ENCODE measurements at regions not wholly inside any gene's neighbourhood (a gene's known extent, or its start where the extent isn't known, plus 50 kb on each side); places are given as distances from the start of the nearest gene placed in this dataset.
"Not testable (repeated sequence)": the region's sequence is repeated elsewhere in the genome, so short reads cannot be mapped to it uniquely, and the experiment has no call there.

GRCh38 chr2:132068407-132068806 is 93.3 kb downstream of the ANKRD30BL start:
- ATAC-seq; H3K9me3 Mint-ChIP-seq; CTCF ChIA-PET; H3K27ac Mint-ChIP-seq; H3K27me3 Mint-ChIP-seq; intact Hi-C loops (cut with micrococcal nuclease); DNase-seq; H3K36me3 Mint-ChIP-seq (ENCODE audit: low read depth); POLR2A ChIA-PET; H3K4me1 Mint-ChIP-seq (ENCODE audit: low read depth); H3K4me3 Mint-ChIP-seq: not testable (repeated sequence)

DNA sequence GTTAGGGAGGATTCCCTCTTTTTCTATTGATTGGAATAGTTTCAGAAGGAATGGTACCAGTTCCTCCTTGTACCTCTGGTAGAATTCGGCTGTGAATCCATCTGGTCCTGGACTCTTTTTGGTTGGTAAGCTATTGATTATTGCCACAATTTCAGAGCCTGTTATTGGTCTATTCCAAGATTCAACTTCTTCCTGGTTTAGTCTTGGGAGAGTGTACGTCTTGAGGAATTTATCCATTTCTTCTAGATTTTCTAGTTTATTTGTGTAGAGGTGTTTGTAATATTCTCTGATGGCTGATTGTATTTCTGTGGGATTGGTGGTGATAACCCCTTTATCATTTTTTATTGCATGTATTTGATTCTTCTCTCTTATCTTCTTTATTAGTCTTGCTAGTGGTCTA is 96.4 kb downstream of the ANKRD30BL start:
- H3K4me3 Mint-ChIP-seq; ATAC-seq; POLR2A ChIA-PET; CTCF ChIA-PET; H3K4me1 Mint-ChIP-seq (ENCODE audit: low read depth); DNase-seq; intact Hi-C loops (cut with micrococcal nuclease); H3K9me3 Mint-ChIP-seq; H3K36me3 Mint-ChIP-seq (ENCODE audit: low read depth); H3K27ac Mint-ChIP-seq; H3K27me3 Mint-ChIP-seq: not testable (repeated sequence)

DNA sequence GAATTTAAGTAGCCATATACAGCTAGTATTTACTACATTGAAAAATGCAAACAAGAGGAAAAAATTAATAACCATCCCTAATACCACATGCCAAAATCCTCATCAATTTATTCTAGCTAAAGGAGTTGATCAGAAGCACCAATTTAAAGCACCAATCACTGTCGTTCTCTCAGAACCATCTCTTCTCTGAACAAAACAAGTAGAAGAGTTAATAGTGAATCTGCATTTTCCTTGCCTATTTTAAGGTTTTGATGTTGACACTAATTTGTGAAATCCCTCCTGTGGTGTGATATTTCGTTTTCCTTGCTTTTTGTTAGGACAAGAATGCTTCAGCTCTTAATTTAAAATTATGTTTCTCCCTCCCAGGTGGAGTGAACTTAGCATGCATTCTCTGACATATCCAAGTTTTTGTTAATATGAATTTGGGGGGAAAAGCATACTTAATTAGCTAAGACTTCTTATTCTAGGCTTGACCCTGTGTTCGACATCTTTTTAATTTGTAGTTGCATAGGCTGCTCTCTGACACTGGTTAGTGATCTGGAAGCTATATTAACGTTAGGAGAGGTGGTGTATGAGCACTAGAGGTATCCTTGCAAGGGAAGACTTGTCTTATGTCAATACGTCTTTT is 122.0 kb downstream of the ANKRD30BL start:
- POLR2A ChIA-PET; H3K9me3 Mint-ChIP-seq; intact Hi-C loops (cut with micrococcal nuclease); CTCF ChIA-PET; ATAC-seq; H3K4me3 Mint-ChIP-seq; H3K36me3 Mint-ChIP-seq (ENCODE audit: low read depth); DNase-seq; H3K27ac Mint-ChIP-seq; H3K4me1 Mint-ChIP-seq (ENCODE audit: low read depth): not testable (repeated sequence)
- peaks cover 30% of the 10 kb centered on the region for H3K27me3 Mint-ChIP-seq

- H3K27ac Mint-ChIP-seq; DNase-seq; POLR2A ChIA-PET; intact Hi-C loops (cut with micrococcal nuclease); H3K4me1 Mint-ChIP-seq (ENCODE audit: low read depth); ATAC-seq; CTCF ChIA-PET; H3K4me3 Mint-ChIP-seq; H3K9me3 Mint-ChIP-seq; H3K36me3 Mint-ChIP-seq (ENCODE audit: low read depth): not testable (repeated sequence)
- peaks cover 30% of the 10 kb centered on the region for H3K27me3 Mint-ChIP-seq
These were observed 122.9 kb downstream of the ANKRD30BL start for GRCh38 chr2:132038883-132039235.

GRCh38 chr2:132038179-132038882 is 123.4 kb downstream of the ANKRD30BL start:
- CTCF ChIA-PET = no interaction called here
- Mint-ChIP-seq H3K9me3 (no peaks in the 10 kb centered on the region), H3K36me3 (ENCODE audit: low read depth) (no peaks in the 10 kb centered on the region), H3K4me3 (no peak overlapping the region), H3K27ac (no peak overlapping the region), H3K27me3 (peaks cover 26% of the 10 kb centered on the region), H3K4me1 (ENCODE audit: low read depth) (peaks cover 2% of the 10 kb centered on the region)
- DNase-seq (no peak), ATAC-seq (no peak)
- intact Hi-C loops (cut with micrococcal nuclease) = no loop called here
- TF ChIP-seq CTCF (IDR thresholded peaks at IDR 0.05) = no peak
- POLR2A ChIA-PET = no interaction called here

DNA sequence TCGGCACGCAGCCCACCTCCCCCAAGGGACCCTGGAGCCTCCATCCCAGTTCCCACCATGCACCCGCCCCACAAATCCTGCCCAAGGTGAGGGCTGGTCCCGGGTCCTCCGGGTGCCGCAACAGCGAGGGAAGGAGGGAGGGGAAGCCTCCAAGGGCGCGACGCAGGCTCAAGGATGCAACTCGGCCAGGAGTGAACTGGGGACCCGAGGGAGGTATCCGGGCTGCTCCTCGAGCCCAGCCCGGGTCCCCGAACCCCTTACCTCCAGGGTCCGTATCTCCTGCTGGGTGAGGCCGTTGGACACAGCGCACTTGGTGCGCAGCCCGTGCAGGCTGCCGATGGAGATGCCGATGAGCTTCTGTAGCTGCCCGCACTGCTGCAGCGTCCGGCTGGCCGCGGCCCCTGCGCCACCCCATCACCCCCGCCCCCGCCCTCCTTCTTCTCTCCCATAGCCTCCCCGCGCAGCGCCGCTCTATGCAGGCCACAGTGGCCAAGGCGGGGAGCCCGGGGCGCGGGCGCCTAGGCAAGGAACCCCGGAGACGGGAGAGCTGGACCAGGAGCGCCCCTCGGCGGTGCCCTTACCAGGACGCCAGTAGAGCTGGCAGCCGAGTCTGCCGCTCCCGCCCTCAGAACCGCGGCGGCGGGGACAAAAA is 124.1 kb downstream of the ANKRD30BL start:
- Mint-ChIP-seq H3K4me3 (no peak overlapping the region), H3K36me3 (ENCODE audit: low read depth) (no peaks in the 10 kb centered on the region), H3K27ac (no peak overlapping the region), H3K4me1 (ENCODE audit: low read depth) (peaks cover 2% of the 10 kb centered on the region), H3K27me3 (peaks cover 24% of the 10 kb centered on the region), H3K9me3 (no peaks in the 10 kb centered on the region)
- ChIA-PET POLR2A (no interaction called here), CTCF (no interaction called here)
- DNase-seq (peak; percentile 2), ATAC-seq (no peak)
- intact Hi-C loops (cut with micrococcal nuclease) = no loop called here
- no peak for TF ChIP-seq CTCF (IDR thresholded peaks at IDR 0.05)

DNA sequence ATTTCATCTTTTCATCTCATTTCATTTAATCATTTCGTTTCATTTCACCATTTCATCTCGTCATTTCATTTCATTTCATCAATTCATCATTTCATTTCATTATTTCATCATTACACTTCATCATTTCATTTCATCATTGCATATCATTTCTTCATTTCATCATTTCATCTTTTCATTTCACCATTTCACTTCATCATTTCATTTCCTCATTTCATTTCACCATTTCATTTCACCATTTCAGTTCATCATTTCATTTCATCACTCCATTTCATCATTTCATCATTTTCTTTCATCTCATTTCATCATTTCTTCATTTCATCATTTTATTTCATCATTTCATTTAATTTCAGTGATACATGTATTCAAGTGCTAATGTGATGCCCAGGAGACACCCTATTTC is 127.1 kb downstream of the ANKRD30BL start:
- Mint-ChIP-seq H3K27me3 (peaks cover 14% of the 10 kb centered on the region), H3K4me3 (no peak overlapping the region), H3K36me3 (ENCODE audit: low read depth) (no peaks in the 10 kb centered on the region), H3K9me3 (no peaks in the 10 kb centered on the region), H3K4me1 (ENCODE audit: low read depth) (peaks cover 2% of the 10 kb centered on the region), H3K27ac (no peak overlapping the region)
- DNase-seq (no peak), ATAC-seq (no peak)
- ChIA-PET CTCF (no interaction called here), POLR2A (no interaction called here)
- intact Hi-C loops (cut with micrococcal nuclease) = no loop called here
- no peak for TF ChIP-seq CTCF (IDR thresholded peaks at IDR 0.05)

Measured in activated CD8-positive, alpha-beta T cell treated with anti-CD3 and anti-CD28 coated beads for 36 hours (primary cell).